Activated CD4-positive, CD25-positive, alpha-beta regulatory T cell treated with anti-CD3 and anti-CD28 coated beads, Interleukin-2, amount 50 U/mL, for 72 hours (primary cell): ENCODE measurements at regions not wholly inside any gene's neighbourhood (a gene's known extent, or its start where the extent isn't known, plus 50 kb on each side); places are given as distances from the start of the nearest gene placed in this dataset.
"Not testable (repeated sequence)": the region's sequence is repeated elsewhere in the genome, so short reads cannot be mapped to it uniquely, and the experiment has no call there.

ENCODE experiments used
- DNase-seq: peaks from one replicate; pipeline ENCODE4 v3.0.0; 2021

- DNase-seq: no peak
Observed at GRCh38 chr14:38696925-38697324, 406.1 kb downstream of the SEC23A start.

GRCh38 chr14:38693423-38693822 is 409.6 kb downstream of the SEC23A start:
- no peak for DNase-seq

- no peak for DNase-seq
Observed at GRCh38 chr14:38669027-38669426, 413.1 kb upstream of the CLEC14A start.

- no peak for DNase-seq
Observed at GRCh38 chr14:38663382-38663781, 407.5 kb upstream of the CLEC14A start.

- no peak for DNase-seq
Observed at GRCh38 chr14:38662781-38663180, 406.9 kb upstream of the CLEC14A start.

- no peak for DNase-seq
Observed at GRCh38 chr14:38646391-38646790, 390.5 kb upstream of the CLEC14A start.

GRCh38 chr14:38634913-38635312 is 379.0 kb upstream of the CLEC14A start:
- not testable (repeated sequence) for DNase-seq

- DNase-seq: no peak
Observed at GRCh38 chr14:38629412-38629811, 373.5 kb upstream of the CLEC14A start.

- DNase-seq: no peak
Observed at GRCh38 chr14:38627163-38627562, 371.3 kb upstream of the CLEC14A start.

GRCh38 chr14:38623661-38624060 is 367.8 kb upstream of the CLEC14A start:
- DNase-seq: no peak

GRCh38 chr14:38618514-38618913 is 362.6 kb upstream of the CLEC14A start:
- no peak for DNase-seq

GRCh38 chr14:38616959-38617358 is 361.1 kb upstream of the CLEC14A start:
- DNase-seq: no peak

GRCh38 chr14:38611928-38612327 is 356.0 kb upstream of the CLEC14A start:
- no peak for DNase-seq

GRCh38 chr14:38608244-38608643 is 352.4 kb upstream of the CLEC14A start:
- DNase-seq: no peak

GRCh38 chr14:38605193-38606114 is 349.6 kb upstream of the CLEC14A start:
- DNase-seq: no peak

GRCh38 chr14:38600572-38600971 is 344.7 kb upstream of the CLEC14A start:
- DNase-seq: not testable (repeated sequence)

GRCh38 chr14:38593476-38593875 is 337.6 kb upstream of the CLEC14A start:
- DNase-seq: no peak

- DNase-seq: no peak
Observed at GRCh38 chr14:38592764-38593442, 337.0 kb upstream of the CLEC14A start.

- DNase-seq: no peak
Observed at GRCh38 chr14:38589747-38590350, 334.0 kb upstream of the CLEC14A start.

- DNase-seq: no peak
Observed at GRCh38 chr14:38583471-38583870, 327.6 kb upstream of the CLEC14A start.

- DNase-seq: no peak
Observed at GRCh38 chr14:38578278-38578681, 322.4 kb upstream of the CLEC14A start.

- DNase-seq: no peak
Observed at GRCh38 chr14:38567703-38568102, 311.8 kb upstream of the CLEC14A start.

- DNase-seq: no peak
Observed at GRCh38 chr14:38561657-38562056, 305.8 kb upstream of the CLEC14A start.

GRCh38 chr14:38559711-38560110 is 303.8 kb upstream of the CLEC14A start:
- DNase-seq: no peak
